ENCODE measurements at regions not wholly inside any gene's neighbourhood (a gene's known extent, or its start where the extent isn't known, plus 50 kb on each side); places are given as distances from the start of the nearest gene placed in this dataset.

DNA sequence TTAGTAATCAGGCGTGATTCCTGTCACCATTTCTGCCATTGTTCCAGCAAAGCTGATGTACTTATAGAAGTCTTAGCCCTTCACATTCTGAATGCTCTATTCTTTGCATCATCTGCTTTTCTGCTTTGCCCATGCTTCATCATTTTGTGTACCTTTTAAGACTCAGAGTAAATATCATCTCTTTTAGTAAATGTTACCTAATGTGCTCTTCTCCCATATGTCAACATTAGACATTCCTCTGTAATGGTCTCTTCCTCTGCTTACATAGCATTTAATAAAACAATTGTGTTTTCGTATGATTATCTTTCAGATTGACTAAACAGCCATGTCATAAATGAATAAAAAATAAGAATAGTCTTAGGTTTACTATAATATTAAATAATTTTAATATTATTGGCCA lies 719.6 kb upstream of the GRM3 start:
- POLR2A ChIA-PET (ENCODE audit: partially characterized antibody): no interaction called here
- FAIRE-seq: no peak
- no peak overlapping the region for H3K9ac ChIP-seq (replicated peaks in 1 of 4; ENCODE audit: extremely low read depth in 1 of 4, low read depth in 3 of 4, low read length in 3 of 4)

More for the DNA sequence above, 719.6 kb upstream of the GRM3 start:
- H4K8ac ChIP-seq (ENCODE audit: extremely low read depth, insufficient read depth, low read length): no peak overlapping the region
- H3K4me2 ChIP-seq (ENCODE audit: insufficient read depth in 1 of 2, low read depth in 2 of 2, low read length in 2 of 2): no peak overlapping the region
- H3K36me3 ChIP-seq (ENCODE audit: control insufficient read depth in 2 of 4, insufficient read depth in 4 of 4, low read length in 3 of 4): no peaks in the 10 kb centered on the region; a peak in 1 of 8 replicates
- H3K4me1 ChIP-seq (replicated peaks in 1 of 4; ENCODE audit: control insufficient read depth in 3 of 4, insufficient read depth in 4 of 4, low read length in 3 of 4): peaks cover 0 to 14% (median under 1%) of the 10 kb centered on the region in 4 experiments; a peak in 3 of 7 replicates
- no peak overlapping the region for H2BK15ac ChIP-seq (ENCODE audit: low read length)
- H3K27me3 ChIP-seq (replicated peaks in 1 of 4; ENCODE audit: control insufficient read depth in 3 of 4, extremely low read depth in 1 of 4, insufficient read depth in 3 of 4, low read length in 3 of 4): no peaks in the 10 kb centered on the region
- no peak overlapping the region for H3K27ac ChIP-seq (ENCODE audit: low read depth, low read length)
- H3K4ac ChIP-seq (replicated peaks; ENCODE audit: insufficient read length, low read depth, low read length): no peak overlapping the region
- no peak overlapping the region for H2BK12ac ChIP-seq (ENCODE audit: low read depth, low read length)
- no peak for DNase-seq (ENCODE audit: low read depth in 1 of 2, low spot score in 2 of 2)
- H3K79me2 ChIP-seq (ENCODE audit: control insufficient read depth in 1 of 2, insufficient read depth in 2 of 2, low read length in 2 of 2): no peaks in the 10 kb centered on the region
- H3K56ac ChIP-seq (replicated peaks; ENCODE audit: insufficient read length, low read depth, low read length): no peak overlapping the region
- H3K14ac ChIP-seq (ENCODE audit: insufficient read length): no peak overlapping the region
- no peak overlapping the region for H3K23ac ChIP-seq (ENCODE audit: insufficient read length)
- no peak overlapping the region for H2BK20ac ChIP-seq (ENCODE audit: low read length)
- H2AK5ac ChIP-seq (ENCODE audit: low read depth, low read length): no peak overlapping the region
- no peaks in the 10 kb centered on the region for H3K79me1 ChIP-seq (ENCODE audit: low read depth, low read length)
- no peak overlapping the region for H3K18ac ChIP-seq (ENCODE audit: extremely low read depth, low read length)
- no peak overlapping the region for H4K5ac ChIP-seq (ENCODE audit: insufficient read length, low read depth, low read length)
- no peak overlapping the region for H4K91ac ChIP-seq (replicated peaks; ENCODE audit: insufficient read length, low read length)
- H4K20me1 ChIP-seq (replicated peaks in 1 of 2; ENCODE audit: control insufficient read depth in 1 of 2, insufficient read depth in 2 of 2, low read length in 2 of 2): no peaks in the 10 kb centered on the region
- no peak overlapping the region for H2BK120ac ChIP-seq (replicated peaks; ENCODE audit: low read depth, low read length)
- CTCF ChIA-PET (ENCODE audit: partially characterized antibody): interaction anchor here (0.7 to 1.5 kb wide), 2 partner anchors 12 to 17 kb away, joined by 3 read pairs; no protein-coding TSS in a partner anchor
- H2BK5ac ChIP-seq (ENCODE audit: low read depth, low read length): no peak overlapping the region
- H3K9me3 ChIP-seq (ENCODE audit: insufficient read depth in 2 of 2, low read depth in 1 of 2, low read length in 1 of 2): no peaks in the 10 kb centered on the region
- no peak for TF ChIP-seq RNF2 (IDR thresholded peaks at IDR 0.05; ENCODE audit: borderline replicate concordance, low read depth, low read length, missing control alignments, poor library complexity, severe bottlenecking)
- no peak for TF ChIP-seq CREB1 (IDR thresholded peaks at IDR 0.05)
- TF ChIP-seq EGR1 (IDR thresholded peaks at IDR 0.05; ENCODE audit: borderline replicate concordance, low read depth, low read length): no peak
- no peak for TF ChIP-seq TAF1 (IDR thresholded peaks at IDR 0.05; ENCODE audit: low read depth, low read length)
- no peak for TF ChIP-seq FOSL1 (IDR thresholded peaks at IDR 0.05; ENCODE audit: insufficient read depth, low read depth, low read length)
- TF ChIP-seq CHD1 (IDR thresholded peaks at IDR 0.05; ENCODE audit: low read depth, low read length): no peak
- no peak for TF ChIP-seq GABPA (IDR thresholded peaks at IDR 0.05; ENCODE audit: borderline replicate concordance, insufficient read depth, low read length)
- TF ChIP-seq ZNF274 (IDR thresholded peaks at IDR 0.05; ENCODE audit: borderline replicate concordance, extremely low read depth, low read length): no peak
- TF ChIP-seq SP2 (IDR thresholded peaks at IDR 0.05; ENCODE audit: low read length): no peak
- TF ChIP-seq, protein P1, sequence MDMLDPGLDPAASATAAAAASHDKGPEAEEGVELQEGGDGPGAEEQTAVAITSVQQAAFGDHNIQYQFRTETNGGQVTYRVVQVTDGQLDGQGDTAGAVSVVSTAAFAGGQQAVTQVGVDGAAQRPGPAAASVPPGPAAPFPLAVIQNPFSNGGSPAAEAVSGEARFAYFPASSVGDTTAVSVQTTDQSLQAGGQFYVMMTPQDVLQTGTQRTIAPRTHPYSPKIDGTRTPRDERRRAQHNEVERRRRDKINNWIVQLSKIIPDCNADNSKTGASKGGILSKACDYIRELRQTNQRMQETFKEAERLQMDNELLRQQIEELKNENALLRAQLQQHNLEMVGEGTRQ (IDR thresholded peaks at IDR 0.05; ENCODE audit: low read length): no peak
- TF ChIP-seq KDM1A (IDR thresholded peaks at IDR 0.05; ENCODE audit: borderline replicate concordance, low read length): no peak
- TF ChIP-seq SRF (IDR thresholded peaks at IDR 0.05; ENCODE audit: low read depth, low read length): no peak
- no peak for TF ChIP-seq KDM5A (IDR thresholded peaks at IDR 0.05; ENCODE audit: low read length)
- no peak for TF ChIP-seq CBX5 (IDR thresholded peaks at IDR 0.05; ENCODE audit: low read depth, low read length)
- TF ChIP-seq SP4 (IDR thresholded peaks at IDR 0.05; ENCODE audit: low read length): no peak
- 90% methylated on average over 2 of the region's 2 CpGs; no CpG with 5 or more reads in 1 of the 2 experiments for WGBS, 2 experiments (ENCODE audit: extremely low coverage in 1 of 2, insufficient coverage in 1 of 2, insufficient read length in 1 of 2, insufficient replicate concordance in 2 of 2, low coverage in 1 of 2, low lambda C conversion rate in 2 of 2, missing lambda C conversion rate in 1 of 2)
- no peak overlapping the region for H3K4me3 ChIP-seq (ENCODE audit: extremely low read depth in 1 of 4, insufficient read depth in 2 of 4, low read depth in 3 of 4, low read length in 4 of 4)
- no peak overlapping the region for H2AFZ ChIP-seq (ENCODE audit: low read length)
- no peaks in the 10 kb centered on the region for H3K23me2 ChIP-seq (ENCODE audit: low read depth, low read length)

Data from H1 (cell line).